GM23248 (cell line): ENCODE measurements at regions not wholly inside any gene's neighbourhood (a gene's known extent, or its start where the extent isn't known, plus 50 kb on each side); places are given as distances from the start of the nearest gene placed in this dataset.
"Not testable (repeated sequence)": the region's sequence is repeated elsewhere in the genome, so short reads cannot be mapped to it uniquely, and the experiment has no call there.

Experiments used
- EZH2 ChIP-seq: fragments of 200-600 bp; sonication (generic); IDR thresholded peaks from 2 replicates; pipeline ENCODE4 v1.6.1; 2018; ENCODE audit warnings: antibody characterized with exemption, mild to moderate bottlenecking; ENCODE audit not compliant: insufficient read depth, poor library complexity, severe bottlenecking
- EZH2phosphoT487 ChIP-seq: fragments of 200-600 bp; sonication (generic); IDR thresholded peaks from 2 replicates; pipeline ENCODE4 v1.6.1; 2018; ENCODE audit warnings: antibody characterized with exemption, moderate library complexity, mild to moderate bottlenecking, low read depth; ENCODE audit not compliant: insufficient read depth

DNA sequence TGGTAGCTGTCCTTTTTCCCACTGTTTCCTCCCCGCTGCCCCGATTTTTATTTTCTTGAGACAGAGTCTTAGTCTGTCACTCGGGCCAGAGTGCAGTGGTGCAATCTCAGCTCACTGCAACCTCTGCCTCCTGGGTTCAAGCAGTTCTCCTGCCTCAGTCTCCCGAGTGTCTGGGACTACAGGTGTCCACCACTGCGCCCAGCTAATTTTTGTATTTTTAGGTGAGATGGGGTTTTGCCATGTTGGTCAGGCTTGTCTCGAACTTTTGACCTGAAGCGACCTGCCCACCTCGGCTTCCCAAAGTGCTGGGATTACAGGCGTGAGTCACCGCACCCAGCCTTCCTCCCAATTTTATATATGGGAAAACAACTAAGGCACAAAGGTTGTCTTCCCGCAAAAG lies 251.0 kb downstream of the GOLGA6L6 start:
- TF ChIP-seq EZH2phosphoT487, EZH2: not testable (repeated sequence)
